ENCODE measurements at regions not wholly inside any gene's neighbourhood (a gene's known extent, or its start where the extent isn't known, plus 50 kb on each side); places are given as distances from the start of the nearest gene placed in this dataset.
"Not testable (repeated sequence)": the region's sequence is repeated elsewhere in the genome, so short reads cannot be mapped to it uniquely, and the experiment has no call there.

- not testable (repeated sequence) for DNase-seq (ENCODE audit: low spot score)
Observed at GRCh38 chr20:30295967-30296366, 961.5 kb upstream of the DEFB115 start.

GRCh38 chr20:30297878-30298595 is 959.4 kb upstream of the DEFB115 start:
- not testable (repeated sequence) for DNase-seq (ENCODE audit: low spot score)

- DNase-seq (ENCODE audit: low spot score): not testable (repeated sequence)
Observed at GRCh38 chr20:30300220-30300642, 957.2 kb upstream of the DEFB115 start.

GRCh38 chr20:30302786-30303185 is 954.7 kb upstream of the DEFB115 start:
- not testable (repeated sequence) for DNase-seq (ENCODE audit: low spot score)

- DNase-seq (ENCODE audit: low spot score): not testable (repeated sequence)
Observed at GRCh38 chr20:30309938-30310337, 947.5 kb upstream of the DEFB115 start.

- DNase-seq (ENCODE audit: low spot score): not testable (repeated sequence)
Observed at GRCh38 chr20:30310385-30310784, 947.1 kb upstream of the DEFB115 start.

- DNase-seq (ENCODE audit: low spot score): not testable (repeated sequence)
Observed at GRCh38 chr20:30312220-30312619, 945.2 kb upstream of the DEFB115 start.

GRCh38 chr20:30313660-30314059 is 943.8 kb upstream of the DEFB115 start:
- not testable (repeated sequence) for DNase-seq (ENCODE audit: low spot score)

- DNase-seq (ENCODE audit: low spot score): not testable (repeated sequence)
Observed at GRCh38 chr20:30316063-30316462, 941.4 kb upstream of the DEFB115 start.

DNA sequence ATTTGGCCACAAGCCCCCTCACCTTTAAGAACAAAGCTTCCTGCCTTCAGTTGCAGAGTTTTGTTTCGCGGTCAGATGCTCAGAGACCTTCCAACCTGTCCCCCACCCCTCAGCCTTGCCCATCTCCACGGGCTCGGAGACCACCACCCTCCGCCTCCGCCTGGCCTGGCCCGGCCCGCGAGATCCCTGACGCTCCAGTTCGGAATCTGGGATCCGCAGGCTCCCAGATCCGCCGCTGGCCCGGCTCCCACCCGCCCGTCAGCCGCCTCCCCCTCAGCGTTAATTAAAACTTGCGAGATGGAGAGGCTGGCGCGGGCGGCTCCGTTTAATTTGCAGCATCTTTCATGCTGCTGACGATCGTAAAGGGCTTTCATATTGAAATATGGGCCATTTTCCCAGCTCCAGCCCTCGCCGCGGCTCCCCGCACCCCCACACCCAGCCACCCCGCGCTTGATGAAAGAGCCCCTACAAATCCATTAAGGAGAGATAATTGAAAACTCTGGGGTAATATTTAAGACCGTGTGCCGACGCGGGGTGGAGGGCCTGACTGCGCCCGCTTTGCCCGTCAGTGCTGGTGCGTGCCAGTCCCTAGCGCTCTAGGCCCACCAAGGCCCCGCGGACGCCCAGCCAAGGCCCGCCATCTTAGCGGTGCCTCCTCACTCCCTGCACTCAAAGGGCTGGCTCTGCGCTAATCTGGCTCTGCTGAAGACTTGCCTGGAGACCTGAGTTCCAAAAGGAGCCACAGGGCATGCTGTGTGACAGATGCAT is 940.7 kb upstream of the DEFB115 start:
- not testable (repeated sequence) for DNase-seq (ENCODE audit: low spot score)

DNA sequence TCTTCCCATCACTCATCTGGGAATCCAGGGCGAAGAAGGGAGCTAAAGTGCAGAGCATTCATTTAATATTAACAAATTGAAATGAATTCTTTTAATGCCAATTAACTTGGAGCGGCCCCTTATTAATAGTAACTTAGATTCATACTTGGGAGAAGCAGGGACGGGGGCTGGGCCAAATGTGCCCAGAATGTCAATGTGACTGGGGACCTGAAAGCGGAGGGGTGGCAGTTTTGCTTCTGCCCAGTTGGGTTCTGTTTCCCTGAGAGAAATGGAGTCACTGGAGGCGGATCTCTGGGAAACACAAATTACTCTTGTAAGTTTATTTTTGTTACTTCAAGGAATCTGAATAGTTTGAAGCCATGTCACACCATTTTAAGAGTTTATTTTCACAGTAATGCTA is 923.7 kb upstream of the DEFB115 start:
- not testable (repeated sequence) for DNase-seq (ENCODE audit: low spot score)

DNA sequence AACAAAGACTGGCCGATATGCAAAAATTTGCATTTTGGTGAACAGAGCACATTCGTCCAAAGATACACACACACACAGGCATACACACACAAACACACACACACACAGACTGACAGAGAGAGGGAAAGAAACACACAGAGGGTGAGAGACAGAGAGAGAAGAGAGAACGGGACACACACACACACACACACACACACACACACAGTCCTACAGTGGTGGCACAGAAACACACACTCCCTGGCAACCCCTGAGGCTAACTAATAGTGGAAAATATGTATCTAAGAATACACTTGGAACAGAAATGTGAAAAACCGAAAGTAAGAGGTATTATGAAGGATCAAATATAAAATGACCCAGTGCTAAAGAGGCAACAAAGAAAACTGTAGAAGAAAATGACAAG is 919.9 kb upstream of the DEFB115 start:
- DNase-seq (ENCODE audit: low spot score): not testable (repeated sequence)

DNA sequence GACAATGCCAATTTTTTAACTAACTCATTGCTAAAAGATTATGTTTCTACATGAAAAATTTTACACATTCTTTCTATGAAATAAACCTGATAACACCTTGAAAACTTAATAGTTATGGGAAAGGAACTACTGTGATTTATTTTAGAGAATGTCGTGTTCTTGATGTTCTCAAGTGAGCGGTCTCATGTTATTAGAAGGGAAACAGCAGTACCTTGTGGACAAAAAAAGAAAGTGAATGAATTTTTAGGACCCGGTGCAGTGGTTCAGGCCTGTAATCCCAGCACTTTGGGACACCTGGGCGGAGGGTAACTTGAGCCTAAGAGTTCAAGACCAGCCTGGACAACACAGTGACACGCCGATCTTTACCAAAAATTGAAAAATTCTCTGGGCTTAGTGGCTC is 908.5 kb upstream of the DEFB115 start:
- DNase-seq (ENCODE audit: low spot score): not testable (repeated sequence)

DNA sequence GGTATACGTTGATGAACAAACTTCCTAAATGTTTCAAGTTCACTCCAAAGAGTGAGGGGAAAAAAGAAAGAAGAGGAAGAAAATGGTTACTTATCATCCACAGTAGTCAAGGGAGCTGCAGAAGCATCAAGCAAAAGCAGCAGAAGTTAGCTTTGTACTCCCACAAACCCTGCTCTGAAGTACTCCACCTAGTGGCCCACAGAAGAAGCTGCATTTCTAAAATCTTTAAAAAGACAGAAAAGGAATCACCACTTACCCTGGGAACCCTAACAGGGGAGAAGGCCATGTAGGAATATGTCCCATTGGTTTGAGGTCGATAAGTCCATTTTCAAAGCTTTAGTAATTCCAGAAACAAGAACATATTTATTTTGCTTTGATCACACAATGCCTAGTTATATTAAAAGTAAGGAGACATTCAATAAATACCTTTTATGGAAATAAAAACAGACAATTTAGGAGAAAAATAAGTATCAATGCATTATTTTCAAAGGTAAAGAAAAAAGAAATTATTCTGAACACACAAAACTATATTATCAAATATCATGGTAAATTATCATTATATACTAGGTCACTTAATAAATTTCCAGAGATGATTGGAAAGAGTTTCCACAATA is 900.5 kb upstream of the DEFB115 start:
- peak; percentile 7 for DNase-seq (ENCODE audit: low spot score)

DNA sequence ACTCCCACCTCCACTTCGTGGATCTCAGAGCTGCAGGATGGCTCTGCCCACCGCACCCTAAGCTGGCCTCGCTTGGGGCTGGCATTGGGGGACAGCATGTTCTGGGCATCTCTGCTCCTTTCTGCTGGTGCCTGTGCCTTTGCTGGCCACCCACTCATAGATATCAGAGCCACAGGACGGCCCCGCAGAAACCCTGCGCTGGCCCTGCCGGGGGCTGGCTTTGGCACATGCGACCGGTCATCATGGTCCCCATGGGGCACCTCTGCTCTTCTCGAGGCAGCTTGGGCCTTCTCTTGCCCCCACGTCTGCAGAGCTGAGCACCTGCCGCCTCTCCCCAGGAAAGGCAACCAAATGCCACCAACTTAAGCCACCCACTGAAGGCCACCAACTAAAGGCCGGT is 895.7 kb upstream of the DEFB115 start:
- not testable (repeated sequence) for DNase-seq (ENCODE audit: low spot score)

- DNase-seq (ENCODE audit: low spot score): not testable (repeated sequence)
Observed at GRCh38 chr20:30376430-30376766, 881.1 kb upstream of the DEFB115 start.

DNA sequence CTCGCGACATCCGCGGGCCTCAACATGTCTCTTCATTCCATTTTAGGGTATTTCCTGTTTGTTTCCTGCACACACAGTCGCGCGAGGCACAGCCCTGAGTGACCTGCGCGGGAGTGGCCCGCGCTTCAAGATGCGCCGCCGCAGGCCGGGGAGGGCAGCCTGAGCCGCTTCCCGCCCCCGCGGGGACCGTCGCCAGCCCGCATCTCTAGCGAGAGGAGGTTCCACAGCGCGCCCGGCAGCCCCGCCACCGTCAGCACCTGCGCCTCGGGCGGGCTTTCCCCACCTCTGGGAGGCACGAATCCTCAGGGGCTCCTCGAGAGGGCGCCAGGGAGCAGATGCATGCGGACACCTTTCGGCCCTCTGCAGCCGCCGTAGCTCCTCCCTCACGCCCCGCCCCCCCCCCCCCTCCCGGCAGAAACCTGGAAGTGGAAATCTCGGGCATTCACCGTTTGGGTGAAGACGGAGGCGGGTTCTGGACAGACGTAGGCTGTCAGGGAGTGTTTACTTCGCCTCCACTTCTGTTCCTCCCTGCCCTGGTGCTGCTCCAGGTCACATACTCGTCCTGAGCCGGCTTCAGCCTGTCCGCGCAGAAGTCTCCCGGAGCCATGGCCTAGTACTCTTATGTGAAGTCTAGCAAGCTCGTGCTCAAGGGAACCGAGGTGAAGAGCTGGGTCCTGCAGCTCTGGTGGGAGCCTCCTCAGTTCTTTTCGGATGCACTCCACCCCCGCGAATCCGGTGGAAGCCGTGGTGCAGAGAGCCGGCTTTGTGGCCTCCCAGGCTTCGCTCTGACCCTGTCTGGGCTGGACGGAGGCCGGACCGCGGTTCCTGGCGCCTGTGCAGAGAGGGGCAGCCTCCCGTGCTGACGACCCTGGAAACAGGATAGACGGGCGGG is 880.5 kb upstream of the DEFB115 start:
- DNase-seq (ENCODE audit: low spot score): no peak

- DNase-seq (ENCODE audit: low spot score): not testable (repeated sequence)
Observed at GRCh38 chr20:30378317-30378716, 879.1 kb upstream of the DEFB115 start.

- not testable (repeated sequence) for DNase-seq (ENCODE audit: low spot score)
Observed at GRCh38 chr20:30378721-30379120, 878.7 kb upstream of the DEFB115 start.

DNA sequence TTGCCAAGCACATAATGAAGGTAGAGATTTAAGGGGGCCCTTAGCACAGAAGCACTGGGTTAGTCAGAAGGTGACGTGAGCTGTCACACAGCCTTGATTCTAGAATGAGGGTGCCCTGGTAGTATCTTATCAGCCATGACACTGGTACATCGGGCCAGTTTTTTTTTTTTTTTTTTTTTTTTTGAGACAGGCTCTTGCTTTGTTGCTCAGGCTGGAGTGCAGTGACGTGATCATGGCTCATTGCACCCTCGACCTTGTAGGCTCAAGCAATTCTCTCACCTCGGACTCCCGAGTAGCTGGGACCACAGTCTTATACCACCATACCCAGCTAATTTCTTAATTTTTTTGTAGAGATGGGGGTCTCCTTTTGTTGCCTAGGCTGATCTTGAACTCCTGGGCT is 872.6 kb upstream of the DEFB115 start:
- DNase-seq (ENCODE audit: low spot score): not testable (repeated sequence)

DNA sequence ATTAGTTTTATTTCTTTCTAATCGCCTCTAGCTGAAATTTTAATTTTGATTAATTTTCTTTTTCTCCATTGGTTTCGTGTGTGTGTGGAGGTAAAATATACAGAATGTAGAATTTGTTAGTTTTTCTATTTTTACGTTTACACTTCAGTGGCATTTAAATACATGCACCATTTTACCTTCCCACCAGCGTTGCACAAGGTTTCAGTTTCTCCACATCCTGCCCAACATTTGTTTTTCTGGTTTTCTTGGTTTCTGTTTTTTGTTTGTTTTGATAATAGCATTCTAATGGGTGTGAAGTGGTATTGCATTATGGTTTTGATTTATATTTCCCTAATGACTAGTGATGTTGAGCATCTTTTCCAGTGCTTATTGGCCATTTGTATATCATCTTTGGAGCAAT is 871.4 kb upstream of the DEFB115 start:
- not testable (repeated sequence) for DNase-seq (ENCODE audit: low spot score)

GRCh38 chr20:30387823-30388222 is 869.6 kb upstream of the DEFB115 start:
- DNase-seq (ENCODE audit: low spot score): not testable (repeated sequence)
